ENCODE measurements at regions not wholly inside any gene's neighbourhood (a gene's known extent, or its start where the extent isn't known, plus 50 kb on each side); places are given as distances from the start of the nearest gene placed in this dataset.
"Not testable (repeated sequence)": the region's sequence is repeated elsewhere in the genome, so short reads cannot be mapped to it uniquely, and the experiment has no call there.

DNA sequence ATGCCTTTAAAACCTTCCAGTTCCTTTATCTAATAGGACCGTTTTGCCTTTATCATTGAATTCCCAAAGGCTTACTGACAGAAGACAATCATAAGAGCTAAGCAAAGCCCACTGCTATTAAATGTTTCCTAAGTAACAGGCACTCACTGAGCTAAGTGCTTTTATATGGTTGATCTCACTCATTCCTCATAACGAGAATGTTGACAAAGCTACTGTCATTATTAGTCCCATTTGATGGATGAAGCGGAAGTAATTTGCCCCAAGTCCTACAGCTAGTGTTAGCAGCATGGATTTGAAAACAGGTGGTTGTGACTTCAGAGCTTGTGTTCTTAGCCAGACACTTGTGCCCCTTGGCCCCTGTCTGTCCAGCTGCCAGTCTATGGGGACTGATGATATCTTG lies 134.8 kb upstream of the SERPINE2 start:
- DNase-seq (ENCODE audit: low read depth), result no peak
- no peak overlapping the region for H3K4me3 ChIP-seq (ENCODE audit: low read depth, low read length)
- TF ChIP-seq, protein P1, sequence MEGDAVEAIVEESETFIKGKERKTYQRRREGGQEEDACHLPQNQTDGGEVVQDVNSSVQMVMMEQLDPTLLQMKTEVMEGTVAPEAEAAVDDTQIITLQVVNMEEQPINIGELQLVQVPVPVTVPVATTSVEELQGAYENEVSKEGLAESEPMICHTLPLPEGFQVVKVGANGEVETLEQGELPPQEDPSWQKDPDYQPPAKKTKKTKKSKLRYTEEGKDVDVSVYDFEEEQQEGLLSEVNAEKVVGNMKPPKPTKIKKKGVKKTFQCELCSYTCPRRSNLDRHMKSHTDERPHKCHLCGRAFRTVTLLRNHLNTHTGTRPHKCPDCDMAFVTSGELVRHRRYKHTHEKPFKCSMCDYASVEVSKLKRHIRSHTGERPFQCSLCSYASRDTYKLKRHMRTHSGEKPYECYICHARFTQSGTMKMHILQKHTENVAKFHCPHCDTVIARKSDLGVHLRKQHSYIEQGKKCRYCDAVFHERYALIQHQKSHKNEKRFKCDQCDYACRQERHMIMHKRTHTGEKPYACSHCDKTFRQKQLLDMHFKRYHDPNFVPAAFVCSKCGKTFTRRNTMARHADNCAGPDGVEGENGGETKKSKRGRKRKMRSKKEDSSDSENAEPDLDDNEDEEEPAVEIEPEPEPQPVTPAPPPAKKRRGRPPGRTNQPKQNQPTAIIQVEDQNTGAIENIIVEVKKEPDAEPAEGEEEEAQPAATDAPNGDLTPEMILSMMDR (conservative IDR thresholded peaks at IDR 0.05; ENCODE audit: low read depth, low read length), result no peak

- DNase-seq (ENCODE audit: low read depth), result no peak
- H3K4me3 ChIP-seq (ENCODE audit: low read depth, low read length), result no peak overlapping the region
- TF ChIP-seq, protein P1 (conservative IDR thresholded peaks at IDR 0.05; ENCODE audit: low read depth, low read length), result no peak
Measured at GRCh38 chr2:224173210-224173609, 134.1 kb upstream of the SERPINE2 start.

DNA sequence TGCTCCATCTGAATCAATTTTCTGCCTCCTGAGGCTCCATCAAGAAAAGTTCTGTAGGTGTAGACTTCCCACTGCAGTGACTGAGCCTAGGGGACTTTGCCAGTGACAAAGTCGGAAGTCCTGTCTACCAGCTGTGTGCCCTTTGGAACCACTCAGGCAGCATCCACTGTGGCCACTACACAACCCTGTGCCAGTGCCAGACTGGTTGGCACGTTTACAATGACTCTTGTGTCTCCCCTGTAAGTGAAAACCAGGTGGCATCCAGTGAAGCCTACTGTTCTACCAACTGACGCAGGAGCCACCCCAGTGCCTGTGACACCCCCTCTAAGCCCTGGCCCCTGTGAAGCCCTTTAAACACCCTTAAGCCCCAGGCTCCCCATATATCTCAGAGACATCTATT lies 132.1 kb upstream of the SERPINE2 start:
- TF ChIP-seq, protein P1 (conservative IDR thresholded peaks at IDR 0.05; ENCODE audit: low read depth, low read length), result no peak

GRCh38 chr2:224169847-224170246 lies 130.8 kb upstream of the SERPINE2 start:
- no peak overlapping the region for H3K4me3 ChIP-seq (ENCODE audit: low read depth, low read length)
- no peak for DNase-seq (ENCODE audit: low read depth)
- TF ChIP-seq, protein P1 (conservative IDR thresholded peaks at IDR 0.05; ENCODE audit: low read depth, low read length), result no peak

More for the DNA sequence above, 132.1 kb upstream of the SERPINE2 start:
- no peak for DNase-seq (ENCODE audit: low read depth)
- no peak overlapping the region for H3K4me3 ChIP-seq (ENCODE audit: low read depth, low read length)

- not testable (repeated sequence) for H3K4me3 ChIP-seq (ENCODE audit: low read depth, low read length); DNase-seq (ENCODE audit: low read depth)
Measured at GRCh38 chr2:224167781-224168180, 128.7 kb upstream of the SERPINE2 start.

DNA sequence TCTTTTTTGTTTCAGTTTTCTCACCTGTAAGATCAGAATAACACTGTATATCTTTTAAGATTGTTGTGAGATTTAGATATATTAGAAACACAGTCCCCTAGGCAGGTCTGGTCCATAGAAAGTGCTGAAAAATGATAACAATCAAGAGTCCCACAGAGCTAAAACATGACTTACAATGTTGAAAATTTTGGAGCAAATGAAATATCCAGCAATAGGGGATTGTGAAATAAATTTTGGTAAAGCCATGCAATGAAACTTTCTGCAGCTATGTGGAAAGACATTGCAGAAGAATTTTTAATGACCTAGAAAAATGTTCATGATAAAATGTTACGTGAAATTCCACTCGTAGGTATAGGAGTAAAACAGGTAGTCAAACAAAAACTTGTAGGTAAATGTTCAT lies 127.6 kb upstream of the SERPINE2 start:
- TF ChIP-seq, protein P1 (conservative IDR thresholded peaks at IDR 0.05; ENCODE audit: low read depth, low read length), result no peak
- no peak for DNase-seq (ENCODE audit: low read depth)
- H3K4me3 ChIP-seq (ENCODE audit: low read depth, low read length), result no peak overlapping the region

- DNase-seq (ENCODE audit: low read depth), result no peak
- no peak overlapping the region for H3K4me3 ChIP-seq (ENCODE audit: low read depth, low read length)
- TF ChIP-seq, protein P1 (conservative IDR thresholded peaks at IDR 0.05; ENCODE audit: low read depth, low read length), result no peak
Measured at GRCh38 chr2:224165901-224166319, 126.8 kb upstream of the SERPINE2 start.

All from epithelial cell of proximal tubule (primary cell).